GM23338 (cell line): ENCODE measurements at regions not wholly inside any gene's neighbourhood (a gene's known extent, or its start where the extent isn't known, plus 50 kb on each side); places are given as distances from the start of the nearest gene placed in this dataset.
"Not testable (repeated sequence)": the region's sequence is repeated elsewhere in the genome, so short reads cannot be mapped to it uniquely, and the experiment has no call there.

Source experiments
- CREB1 ChIP-seq: fragments of 250-450 bp; sonication (Bioruptor Pico); IDR thresholded peaks from 2 replicates; pipeline ENCODE4 v1.5.0; 2020; ENCODE audit warnings: low read depth, mild to moderate bottlenecking, moderate library complexity
- CTCF ChIP-seq, 2 experiments: fragments of 200-600 bp in 1 of 2; sonication (generic) in 1 of 2; conservative IDR thresholded peaks; 2 replicates each; pipeline versions ENCODE4 v1.5.1 to v1.6.1; 2016 to 2017; ENCODE audit warnings: antibody characterized with exemption in 2 of 2, low read depth in 2 of 2, mild to moderate bottlenecking in 2 of 2, moderate library complexity in 1 of 2
- EZH2 ChIP-seq: fragments of 200-600 bp; sonication (generic); IDR thresholded peaks from one replicate; pipeline ENCODE4 v1.8.0; 2017; ENCODE audit warnings: antibody characterized with exemption, mild to moderate bottlenecking, low read depth; ENCODE audit not compliant: unreplicated experiment
- EZH2phosphoT487 ChIP-seq: fragments of 200-600 bp; sonication (generic); IDR thresholded peaks from one replicate; pipeline ENCODE4 v1.8.1; 2018; ENCODE audit warnings: antibody characterized with exemption; ENCODE audit not compliant: unreplicated experiment
- JUNB ChIP-seq: IDR thresholded peaks from one replicate; pipeline ENCODE4 v1.6.1; 2016; ENCODE audit warnings: antibody characterized with exemption; ENCODE audit not compliant: unreplicated experiment
- POLR2AphosphoS5 ChIP-seq: IDR thresholded peaks from 2 replicates; pipeline ENCODE4 v1.6.1; 2016; ENCODE audit warnings: antibody characterized with exemption, low read depth
- STAT1 ChIP-seq: IDR thresholded peaks from one replicate; pipeline ENCODE4 v1.6.1; 2016; ENCODE audit warnings: antibody characterized with exemption; ENCODE audit not compliant: unreplicated experiment
- ZNF114 ChIP-seq: fragments of 250-450 bp; sonication (Bioruptor Pico); IDR thresholded peaks from 2 replicates; pipeline ENCODE4 v1.5.0; 2020; ENCODE audit warnings: mild to moderate bottlenecking, moderate library complexity
- TF ChIP-seq, protein P1 (sequence below): IDR thresholded peaks from one replicate; pipeline ENCODE4 v1.6.1; 2018; ENCODE audit warnings: antibody characterized with exemption; ENCODE audit not compliant: unreplicated experiment

- TF ChIP-seq, protein P1, sequence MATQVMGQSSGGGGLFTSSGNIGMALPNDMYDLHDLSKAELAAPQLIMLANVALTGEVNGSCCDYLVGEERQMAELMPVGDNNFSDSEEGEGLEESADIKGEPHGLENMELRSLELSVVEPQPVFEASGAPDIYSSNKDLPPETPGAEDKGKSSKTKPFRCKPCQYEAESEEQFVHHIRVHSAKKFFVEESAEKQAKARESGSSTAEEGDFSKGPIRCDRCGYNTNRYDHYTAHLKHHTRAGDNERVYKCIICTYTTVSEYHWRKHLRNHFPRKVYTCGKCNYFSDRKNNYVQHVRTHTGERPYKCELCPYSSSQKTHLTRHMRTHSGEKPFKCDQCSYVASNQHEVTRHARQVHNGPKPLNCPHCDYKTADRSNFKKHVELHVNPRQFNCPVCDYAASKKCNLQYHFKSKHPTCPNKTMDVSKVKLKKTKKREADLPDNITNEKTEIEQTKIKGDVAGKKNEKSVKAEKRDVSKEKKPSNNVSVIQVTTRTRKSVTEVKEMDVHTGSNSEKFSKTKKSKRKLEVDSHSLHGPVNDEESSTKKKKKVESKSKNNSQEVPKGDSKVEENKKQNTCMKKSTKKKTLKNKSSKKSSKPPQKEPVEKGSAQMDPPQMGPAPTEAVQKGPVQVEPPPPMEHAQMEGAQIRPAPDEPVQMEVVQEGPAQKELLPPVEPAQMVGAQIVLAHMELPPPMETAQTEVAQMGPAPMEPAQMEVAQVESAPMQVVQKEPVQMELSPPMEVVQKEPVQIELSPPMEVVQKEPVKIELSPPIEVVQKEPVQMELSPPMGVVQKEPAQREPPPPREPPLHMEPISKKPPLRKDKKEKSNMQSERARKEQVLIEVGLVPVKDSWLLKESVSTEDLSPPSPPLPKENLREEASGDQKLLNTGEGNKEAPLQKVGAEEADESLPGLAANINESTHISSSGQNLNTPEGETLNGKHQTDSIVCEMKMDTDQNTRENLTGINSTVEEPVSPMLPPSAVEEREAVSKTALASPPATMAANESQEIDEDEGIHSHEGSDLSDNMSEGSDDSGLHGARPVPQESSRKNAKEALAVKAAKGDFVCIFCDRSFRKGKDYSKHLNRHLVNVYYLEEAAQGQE = not testable (repeated sequence)
- not testable (repeated sequence) for TF ChIP-seq CTCF (conservative IDR thresholded peaks at IDR 0.05; ENCODE audit: low read depth in 2 of 2); CREB1 (CRISPR knock-in tag); ZNF114; EZH2phosphoT487; EZH2; POLR2AphosphoS5; STAT1; JUNB
These were observed 197.1 kb downstream of the C9orf50 start for GRCh38 chr9:129423755-129424154.
